B cell (primary cell): ENCODE measurements at regions not wholly inside any gene's neighbourhood (a gene's known extent, or its start where the extent isn't known, plus 50 kb on each side); places are given as distances from the start of the nearest gene placed in this dataset.

Experiments
- ATAC-seq: fragments of 200-7000 bp; cut with Tn5 transposase; one replicate; pipeline ENCODE4 v1.10.0; 2021; ENCODE audit warnings: low read depth, mild to moderate bottlenecking, moderate number of reproducible peaks, moderate library complexity
- CTCF ChIA-PET: fragments of 350-600 bp; sonication (Branson Sonifier 250); formaldehyde crosslinking; loops from one replicate; lab custom pipeline; 2021; ENCODE audit warnings: antibody characterized with exemption, inconsistent platforms; lab: Charles Lee
- POLR2A ChIA-PET: fragments of 350-600 bp; sonication (Branson Sonifier 250); formaldehyde crosslinking; loops from one replicate; lab custom pipeline; 2021; ENCODE audit warnings: antibody characterized with exemption; lab: Charles Lee
- DNase-seq: peaks from one replicate; pipeline ENCODE4 v3.0.0; 2013
- H2AFZ ChIP-seq: 2 replicates; pipeline ENCODE4 v1.6.1; 2012; ENCODE audit warnings: mild to moderate bottlenecking, low read depth, low read length; ENCODE audit not compliant: insufficient read depth, poor library complexity, severe bottlenecking
- H3K27ac ChIP-seq, 2 donors: 1 replicate in 1 of 2; 2 replicates in 1 of 2; pipeline ENCODE4 v1.5.1; 2012 to 2013; ENCODE audit warnings: low read length in 2 of 2, mild to moderate bottlenecking in 2 of 2, moderate library complexity in 1 of 2
- H3K27me3 ChIP-seq, 4 experiments: fragments of 200-600 bp in 1 of 4; sonication (generic) in 1 of 4; replicated peaks in 1 of 4; 1 replicate in 2 of 4; 2 replicates in 2 of 4; pipeline versions ENCODE4 v1.6.1 to v1.7.0; 2013 to 2016; ENCODE audit warnings: low read length in 3 of 4, mild to moderate bottlenecking in 2 of 4, mixed read lengths in 1 of 4, moderate library complexity in 1 of 4; ENCODE audit not compliant: insufficient read depth in 4 of 4, control insufficient read depth in 3 of 4; ENCODE audit errors: control extremely low read depth in 1 of 4
- H3K36me3 ChIP-seq, 2 experiments: replicated peaks in 1 of 2; 1 replicate in 1 of 2; 2 replicates in 1 of 2; pipeline versions ENCODE4 v1.6.1 to v1.7.1; 2013; ENCODE audit warnings: low read length in 1 of 2; ENCODE audit not compliant: insufficient read depth in 2 of 2, control insufficient read depth in 1 of 2; ENCODE audit errors: control extremely low read depth in 1 of 2, extremely low read depth in 1 of 2
- H3K4me1 ChIP-seq, 2 donors: fragments of 200-600 bp in 1 of 2; sonication (generic) in 1 of 2; 1 replicate in 1 of 2; 2 replicates in 1 of 2; pipeline versions ENCODE4 v1.5.1 to v1.6.1; 2013 to 2017; ENCODE audit warnings: low read length in 2 of 2; ENCODE audit not compliant: control insufficient read depth in 2 of 2, insufficient read depth in 2 of 2
- H3K4me2 ChIP-seq: replicated peaks from 2 replicates; pipeline ENCODE3; 2012; ENCODE audit warnings: mild to moderate bottlenecking, low read depth, low read length; ENCODE audit not compliant: poor library complexity, severe bottlenecking
- H3K4me3 ChIP-seq, 5 experiments: fragments of 200-600 bp in 1 of 5; sonication (generic) in 1 of 5; 1 replicate in 3 of 5; 2 replicates in 2 of 5; pipeline versions ENCODE4 v1.5.1 to v1.7.0; 2011 to 2016; ENCODE audit warnings: low read length in 4 of 5, mild to moderate bottlenecking in 4 of 5, low read depth in 2 of 5, control low read depth in 1 of 5, moderate library complexity in 1 of 5; ENCODE audit not compliant: insufficient read depth in 1 of 5; ENCODE audit errors: control extremely low read depth in 1 of 5, extremely low read depth in 1 of 5
- H3K79me2 ChIP-seq: fragments of 200-600 bp; sonication (generic); one replicate; pipeline ENCODE4 v1.6.0; 2016; ENCODE audit warnings: low read length; ENCODE audit not compliant: control insufficient read depth, insufficient read depth
- H3K9ac ChIP-seq: fragments of 200-600 bp; sonication (generic); 2 replicates; pipeline ENCODE4 v1.6.1; 2017; ENCODE audit warnings: mild to moderate bottlenecking, low read length, moderate library complexity
- H3K9me3 ChIP-seq, 3 donors: one replicate each; pipeline versions ENCODE4 v1.6.1 to v1.7.1; 2013; ENCODE audit warnings: low read length in 2 of 3; ENCODE audit not compliant: control insufficient read depth in 2 of 3, insufficient read depth in 1 of 3; ENCODE audit errors: control extremely low read depth in 1 of 3
- H4K20me1 ChIP-seq: 2 replicates; pipeline ENCODE4 v1.6.0; 2012; ENCODE audit warnings: mild to moderate bottlenecking, low read length; ENCODE audit not compliant: insufficient read depth, control insufficient read depth, poor library complexity, severe bottlenecking
- H3K27ac Mint-ChIP-seq: one replicate; pipeline ENCODE4 v1.8.0; 2021; ENCODE audit warnings: mixed read lengths
- H3K27me3 Mint-ChIP-seq: one replicate; pipeline ENCODE4 v1.8.0; 2021; ENCODE audit warnings: mixed read lengths
- H3K4me1 Mint-ChIP-seq: one replicate; pipeline ENCODE4 v1.8.0; 2021; ENCODE audit warnings: mixed read lengths
- H3K4me3 Mint-ChIP-seq: one replicate; pipeline ENCODE4 v1.8.0; 2021; ENCODE audit warnings: mixed read lengths
- H3K9me3 Mint-ChIP-seq: one replicate; pipeline ENCODE4 v1.8.0; 2022; ENCODE audit warnings: mixed read lengths; ENCODE audit not compliant: insufficient read depth
- EZH2 ChIP-seq: IDR thresholded peaks from 2 replicates; pipeline ENCODE4 v1.6.1; 2012; ENCODE audit warnings: borderline replicate concordance, low read depth, mild to moderate bottlenecking, moderate library complexity, low read length; ENCODE audit not compliant: insufficient read depth, poor library complexity, severe bottlenecking
- WGBS: methylation state at CpG from one replicate; pipeline ENCODE4 v1.1.5; 2013; ENCODE audit warnings: missing lambda C conversion rate; ENCODE audit not compliant: insufficient coverage; 5-methylcytosine and 5-hydroxymethylcytosine counted together
- intact Hi-C: fragments of 100-400 bp; cut with micrococcal nuclease; formaldehyde crosslinking; loops from one replicate; pipeline ENCODE4 v1.10.0; 2022
- TF ChIP-seq, protein P1 (sequence below): fragments of 200-600 bp; IDR thresholded peaks from one replicate; pipeline ENCODE4 v1.8.0; 2022; ENCODE audit warnings: antibody characterized with exemption, mild to moderate bottlenecking

DNA sequence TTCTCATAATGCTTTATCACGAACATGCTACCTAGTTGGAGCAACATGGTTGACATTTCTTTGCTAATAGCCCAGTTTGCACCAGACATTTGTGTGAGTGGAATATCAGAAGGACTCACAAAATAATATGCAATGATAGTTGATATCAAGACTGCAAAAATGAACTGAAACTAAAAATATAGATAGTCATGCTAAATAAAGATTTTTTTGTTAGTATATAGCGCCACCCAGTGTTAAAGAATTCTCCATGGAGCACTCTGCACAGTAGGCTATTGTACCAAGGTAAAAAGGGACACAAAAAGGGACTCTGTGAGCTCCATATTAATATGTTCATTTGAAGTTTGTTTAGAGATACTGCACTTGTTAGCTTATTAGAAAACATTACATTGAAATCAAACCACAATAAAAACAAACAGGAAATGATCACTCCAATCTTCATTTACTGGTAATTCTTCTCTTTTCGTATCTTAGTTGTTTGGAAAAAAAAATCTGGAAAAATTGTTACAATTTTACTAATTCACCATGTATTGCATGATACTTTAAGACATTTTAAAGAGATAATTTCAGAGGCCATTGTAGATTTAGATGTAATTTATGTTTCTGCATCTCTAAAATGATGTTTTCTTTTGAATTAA is 1509.6 kb downstream of the ADGRL3 start:
- Mint-ChIP-seq H3K27ac (no peak overlapping the region), H3K9me3 (no peaks in the 10 kb centered on the region), H3K4me3 (no peak overlapping the region), H3K4me1 (no peaks in the 10 kb centered on the region), H3K27me3 (no peaks in the 10 kb centered on the region)
- Histone ChIP-seq H2AFZ (no peak overlapping the region), H3K4me1 (no peaks in the 10 kb centered on the region), H3K36me3 (no peaks in the 10 kb centered on the region), H3K9me3 (no peaks in the 10 kb centered on the region), H3K27me3 (no peaks in the 10 kb centered on the region), H3K27ac (no peak overlapping the region), H3K79me2 (no peaks in the 10 kb centered on the region), H3K9ac (no peak overlapping the region), H3K4me3 (no peak overlapping the region), H4K20me1 (no peaks in the 10 kb centered on the region), H3K4me2 (no peak overlapping the region)
- TF ChIP-seq EZH2: no peak
- TF ChIP-seq, protein P1, sequence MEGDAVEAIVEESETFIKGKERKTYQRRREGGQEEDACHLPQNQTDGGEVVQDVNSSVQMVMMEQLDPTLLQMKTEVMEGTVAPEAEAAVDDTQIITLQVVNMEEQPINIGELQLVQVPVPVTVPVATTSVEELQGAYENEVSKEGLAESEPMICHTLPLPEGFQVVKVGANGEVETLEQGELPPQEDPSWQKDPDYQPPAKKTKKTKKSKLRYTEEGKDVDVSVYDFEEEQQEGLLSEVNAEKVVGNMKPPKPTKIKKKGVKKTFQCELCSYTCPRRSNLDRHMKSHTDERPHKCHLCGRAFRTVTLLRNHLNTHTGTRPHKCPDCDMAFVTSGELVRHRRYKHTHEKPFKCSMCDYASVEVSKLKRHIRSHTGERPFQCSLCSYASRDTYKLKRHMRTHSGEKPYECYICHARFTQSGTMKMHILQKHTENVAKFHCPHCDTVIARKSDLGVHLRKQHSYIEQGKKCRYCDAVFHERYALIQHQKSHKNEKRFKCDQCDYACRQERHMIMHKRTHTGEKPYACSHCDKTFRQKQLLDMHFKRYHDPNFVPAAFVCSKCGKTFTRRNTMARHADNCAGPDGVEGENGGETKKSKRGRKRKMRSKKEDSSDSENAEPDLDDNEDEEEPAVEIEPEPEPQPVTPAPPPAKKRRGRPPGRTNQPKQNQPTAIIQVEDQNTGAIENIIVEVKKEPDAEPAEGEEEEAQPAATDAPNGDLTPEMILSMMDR: no peak
- no CpG with 5 or more reads among the region's 3 CpGs for WGBS
- ChIA-PET POLR2A (no interaction called here), CTCF (no interaction called here)
- ATAC-seq (no peak), DNase-seq (no peak)
- intact Hi-C loops: no loop called here

- no peak overlapping the region for H3K27ac ChIP-seq
- no peak overlapping the region for H3K9ac ChIP-seq
- Mint-ChIP-seq H3K4me3 (no peak overlapping the region), H3K9me3 (no peaks in the 10 kb centered on the region), H3K27me3 (no peaks in the 10 kb centered on the region), H3K4me1 (no peaks in the 10 kb centered on the region), H3K27ac (no peak overlapping the region)
- TF ChIP-seq EZH2: no peak
- TF ChIP-seq, protein P1: no peak
- no CpG with 5 or more reads among the region's 2 CpGs for WGBS
- ChIA-PET CTCF (no interaction called here), POLR2A (no interaction called here)
- intact Hi-C loops: no loop called here
- H3K4me1 ChIP-seq: no peaks in the 10 kb centered on the region
- ATAC-seq: no peak
- H3K9me3 ChIP-seq: no peaks in the 10 kb centered on the region
- no peaks in the 10 kb centered on the region for H3K36me3 ChIP-seq
- no peaks in the 10 kb centered on the region for H3K79me2 ChIP-seq
- no peak overlapping the region for H3K4me2 ChIP-seq
- H3K4me3 ChIP-seq: no peak overlapping the region
- H4K20me1 ChIP-seq: no peaks in the 10 kb centered on the region
- no peak overlapping the region for H2AFZ ChIP-seq
- H3K27me3 ChIP-seq: no peaks in the 10 kb centered on the region
- no peak for DNase-seq
Observed at GRCh38 chr4:62706423-62706822, 1506.3 kb downstream of the ADGRL3 start.
